Frontal cortex (tissue), 3 donors: ENCODE measurements at regions not wholly inside any gene's neighbourhood (a gene's known extent, or its start where the extent isn't known, plus 50 kb on each side); places are given as distances from the start of the nearest gene placed in this dataset.
"Not testable (repeated sequence)": the region's sequence is repeated elsewhere in the genome, so short reads cannot be mapped to it uniquely, and the experiment has no call there.

Experiments
- DNase-seq, 2 donors: peaks; one replicate each; pipeline ENCODE4 v3.0.0; 2012; ENCODE audit warnings: low spot score in 2 of 2
- FAIRE-seq: peaks from 2 replicates; lab custom pipeline; 2012; peaks lifted over from hg19 to GRCh38; lab: Jason Lieb, UNC
- donor health status: control.
- donor health status: control.
- donor health status: control.

GRCh38 chr16:61215605-61216004 lies 820.6 kb downstream of the CDH8 start:
- FAIRE-seq (no peak), DNase-seq (no peak)

GRCh38 chr16:61214780-61215179 lies 821.5 kb downstream of the CDH8 start:
- FAIRE-seq (no peak), DNase-seq (no peak)

- DNase-seq (no peak), FAIRE-seq (no peak)
Measured at GRCh38 chr16:61210076-61210475, 826.2 kb downstream of the CDH8 start.

- no peak for DNase-seq
- no peak for FAIRE-seq
Measured at GRCh38 chr16:61195006-61195405, 841.2 kb downstream of the CDH8 start.

GRCh38 chr16:61194573-61194972 lies 841.7 kb downstream of the CDH8 start:
- DNase-seq (no peak), FAIRE-seq (no peak)

- DNase-seq (no peak), FAIRE-seq (no peak)
Measured at GRCh38 chr16:61182391-61182790, 853.8 kb downstream of the CDH8 start.

- no peak for FAIRE-seq
- no peak for DNase-seq
Measured at GRCh38 chr16:61181982-61182381, 854.3 kb downstream of the CDH8 start.

GRCh38 chr16:61179561-61179960 lies 856.7 kb downstream of the CDH8 start:
- FAIRE-seq (no peak), DNase-seq (no peak)

GRCh38 chr16:61165797-61166196 lies 870.4 kb downstream of the CDH8 start:
- DNase-seq (no peak), FAIRE-seq (no peak)

GRCh38 chr16:61150351-61150750 lies 885.9 kb downstream of the CDH8 start:
- no peak for DNase-seq
- no peak for FAIRE-seq

- FAIRE-seq = no peak
Measured at GRCh38 chr16:61149709-61150108, 886.5 kb downstream of the CDH8 start.

GRCh38 chr16:61148930-61149329 lies 887.3 kb downstream of the CDH8 start:
- FAIRE-seq = no peak
- DNase-seq = no peak

More at GRCh38 chr16:61149709-61150108, 886.5 kb downstream of the CDH8 start:
- DNase-seq = no peak

- DNase-seq = no peak
- no peak for FAIRE-seq
Measured at GRCh38 chr16:61146429-61146828, 889.8 kb downstream of the CDH8 start.

- no peak for DNase-seq
- no peak for FAIRE-seq
Measured at GRCh38 chr16:61131447-61131846, 904.8 kb downstream of the CDH8 start.

GRCh38 chr16:61128545-61129323 lies 907.5 kb downstream of the CDH8 start:
- no peak for DNase-seq
- no peak for FAIRE-seq

GRCh38 chr16:61105544-61105943 lies 930.7 kb downstream of the CDH8 start:
- DNase-seq (no peak), FAIRE-seq (no peak)

- FAIRE-seq = no peak
- DNase-seq = no peak
Measured at GRCh38 chr16:61098505-61098904, 937.7 kb downstream of the CDH8 start.

- DNase-seq, FAIRE-seq: not testable (repeated sequence)
Measured at GRCh38 chr16:61091300-61091699, 944.9 kb downstream of the CDH8 start.

GRCh38 chr16:61083711-61084110 lies 952.5 kb downstream of the CDH8 start:
- DNase-seq = no peak
- no peak for FAIRE-seq

GRCh38 chr16:61074324-61074723 lies 961.9 kb downstream of the CDH8 start:
- DNase-seq (no peak), FAIRE-seq (no peak)

- no peak for DNase-seq
- no peak for FAIRE-seq
Measured at GRCh38 chr16:61057635-61058034, 978.6 kb downstream of the CDH8 start.

GRCh38 chr16:61050547-61050946 lies 985.7 kb downstream of the CDH8 start:
- no peak for FAIRE-seq
- DNase-seq = no peak
